ENCODE measurements at regions not wholly inside any gene's neighbourhood (a gene's known extent, or its start where the extent isn't known, plus 50 kb on each side); places are given as distances from the start of the nearest gene placed in this dataset.

DNA sequence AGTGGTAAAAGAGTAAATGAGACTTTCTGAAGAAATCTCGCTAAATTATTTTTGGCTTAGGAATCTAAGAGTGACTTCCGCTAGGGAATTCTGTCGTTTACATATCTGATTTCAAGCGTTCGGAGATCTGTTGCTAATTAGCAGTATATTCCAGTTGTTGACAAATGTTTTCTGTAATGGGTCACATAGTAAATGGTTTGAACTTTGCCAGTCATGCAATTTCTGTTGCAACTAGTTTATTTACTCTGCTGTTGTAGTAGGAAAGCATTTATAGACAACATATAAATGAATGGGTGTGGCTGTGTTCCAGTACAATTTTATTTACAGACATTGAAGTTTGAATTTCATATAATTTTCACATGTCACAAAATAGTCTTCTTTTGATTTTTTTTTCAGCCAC, 57.4 kb upstream of the JAK2 start:
- intact Hi-C loops (cut with micrococcal nuclease), result no loop called here
- no TSS peak for BruUV-seq (replicated peaks)
- Histone ChIP-seq H3K36me3 (ENCODE audit: control insufficient read depth in 1 of 2, insufficient read depth in 2 of 2, low read length in 2 of 2) (no peaks in the 10 kb centered on the region), H3K9ac (ENCODE audit: low read length) (no peak overlapping the region), H4K20me1 (ENCODE audit: insufficient read depth) (no peaks in the 10 kb centered on the region), H3K27me3 (ENCODE audit: insufficient read depth, low read length) (no peaks in the 10 kb centered on the region), H3K9me3 (ENCODE audit: control insufficient read depth in 1 of 2, insufficient read depth in 1 of 2, low read depth in 1 of 2, low read length in 2 of 2) (no peaks in the 10 kb centered on the region), H3K9me2 (ENCODE audit: insufficient read depth) (no peaks in the 10 kb centered on the region), H3K4me2 (ENCODE audit: low read length) (no peak overlapping the region), H2AFZ (ENCODE audit: low read depth, low read length, poor library complexity, severe bottlenecking) (no peak overlapping the region), H3K4me3 (replicated peaks in 1 of 2; ENCODE audit: low read depth in 1 of 2, low read length in 2 of 2) (no peak overlapping the region), H3K27ac (ENCODE audit: low read depth, low read length) (no peak overlapping the region), H3K4me1 (ENCODE audit: control insufficient read depth in 1 of 2, insufficient read depth in 2 of 2, low read length in 2 of 2) (no peaks in the 10 kb centered on the region), H3K79me2 (ENCODE audit: insufficient read depth, low read length) (no peaks in the 10 kb centered on the region)
- TF ChIP-seq, protein P1, sequence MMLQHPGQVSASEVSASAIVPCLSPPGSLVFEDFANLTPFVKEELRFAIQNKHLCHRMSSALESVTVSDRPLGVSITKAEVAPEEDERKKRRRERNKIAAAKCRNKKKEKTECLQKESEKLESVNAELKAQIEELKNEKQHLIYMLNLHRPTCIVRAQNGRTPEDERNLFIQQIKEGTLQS (IDR thresholded peaks at IDR 0.05), result no peak
- TF ChIP-seq TCF7L2 (IDR thresholded peaks at IDR 0.05; ENCODE audit: borderline replicate concordance, extremely low read depth, insufficient read depth, insufficient read length), result no peak
- TF ChIP-seq, protein P2, sequence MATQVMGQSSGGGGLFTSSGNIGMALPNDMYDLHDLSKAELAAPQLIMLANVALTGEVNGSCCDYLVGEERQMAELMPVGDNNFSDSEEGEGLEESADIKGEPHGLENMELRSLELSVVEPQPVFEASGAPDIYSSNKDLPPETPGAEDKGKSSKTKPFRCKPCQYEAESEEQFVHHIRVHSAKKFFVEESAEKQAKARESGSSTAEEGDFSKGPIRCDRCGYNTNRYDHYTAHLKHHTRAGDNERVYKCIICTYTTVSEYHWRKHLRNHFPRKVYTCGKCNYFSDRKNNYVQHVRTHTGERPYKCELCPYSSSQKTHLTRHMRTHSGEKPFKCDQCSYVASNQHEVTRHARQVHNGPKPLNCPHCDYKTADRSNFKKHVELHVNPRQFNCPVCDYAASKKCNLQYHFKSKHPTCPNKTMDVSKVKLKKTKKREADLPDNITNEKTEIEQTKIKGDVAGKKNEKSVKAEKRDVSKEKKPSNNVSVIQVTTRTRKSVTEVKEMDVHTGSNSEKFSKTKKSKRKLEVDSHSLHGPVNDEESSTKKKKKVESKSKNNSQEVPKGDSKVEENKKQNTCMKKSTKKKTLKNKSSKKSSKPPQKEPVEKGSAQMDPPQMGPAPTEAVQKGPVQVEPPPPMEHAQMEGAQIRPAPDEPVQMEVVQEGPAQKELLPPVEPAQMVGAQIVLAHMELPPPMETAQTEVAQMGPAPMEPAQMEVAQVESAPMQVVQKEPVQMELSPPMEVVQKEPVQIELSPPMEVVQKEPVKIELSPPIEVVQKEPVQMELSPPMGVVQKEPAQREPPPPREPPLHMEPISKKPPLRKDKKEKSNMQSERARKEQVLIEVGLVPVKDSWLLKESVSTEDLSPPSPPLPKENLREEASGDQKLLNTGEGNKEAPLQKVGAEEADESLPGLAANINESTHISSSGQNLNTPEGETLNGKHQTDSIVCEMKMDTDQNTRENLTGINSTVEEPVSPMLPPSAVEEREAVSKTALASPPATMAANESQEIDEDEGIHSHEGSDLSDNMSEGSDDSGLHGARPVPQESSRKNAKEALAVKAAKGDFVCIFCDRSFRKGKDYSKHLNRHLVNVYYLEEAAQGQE (IDR thresholded peaks at IDR 0.05; ENCODE audit: low read depth), result no peak
- TF ChIP-seq EGR1 (IDR thresholded peaks at IDR 0.05; ENCODE audit: low read depth), result no peak
- no peak for TF ChIP-seq POLR2AphosphoS5 (IDR thresholded peaks at IDR 0.05; ENCODE audit: low read depth, low read length)
- TF ChIP-seq ZFX (IDR thresholded peaks at IDR 0.05), result no peak
- no peak for TF ChIP-seq POLR2A (IDR thresholded peaks at IDR 0.05; ENCODE audit: borderline replicate concordance, extremely low read depth, insufficient read depth, insufficient read length)
- TF ChIP-seq ELF1 (IDR thresholded peaks at IDR 0.05; ENCODE audit: borderline replicate concordance, low read depth), result no peak
- TF ChIP-seq SRF (IDR thresholded peaks at IDR 0.05; ENCODE audit: low read depth), result no peak
- TF ChIP-seq RAD21 (IDR thresholded peaks at IDR 0.05; ENCODE audit: low read depth), result no peak
- TF ChIP-seq ZNF274 (IDR thresholded peaks at IDR 0.05; ENCODE audit: low read depth, low read length), result no peak
- TF ChIP-seq YY1 (IDR thresholded peaks at IDR 0.05; ENCODE audit: extremely low read depth, insufficient replicate concordance, low read depth, low read length), result no peak
- no peak for ATAC-seq
- ChIA-PET POLR2A (no interaction called here), RAD21 (ENCODE audit: low non-redundant PET in 1 of 2, low total read pairs in 2 of 2, uncharacterized antibody in 2 of 2, unreplicated experiment in 2 of 2) (no interaction called here), CTCF (no interaction called here)
- DNase-seq (ENCODE audit: low read depth, low spot score), result no peak
